PC-9 (cell line): ENCODE measurements at regions not wholly inside any gene's neighbourhood (a gene's known extent, or its start where the extent isn't known, plus 50 kb on each side); places are given as distances from the start of the nearest gene placed in this dataset.

Experiments used
- EZH2 ChIP-seq: fragments of 200-600 bp; sonication (generic); IDR thresholded peaks from 2 replicates; pipeline ENCODE4 v1.8.0; 2017; ENCODE audit warnings: antibody characterized with exemption, low read depth
- TF ChIP-seq, protein P1 (sequence below): fragments of 200-600 bp; sonication (generic); conservative IDR thresholded peaks from 2 replicates; pipeline ENCODE4 v1.6.1; 2017; ENCODE audit warnings: mixed run types, antibody characterized with exemption, mild to moderate bottlenecking, moderate library complexity

DNA sequence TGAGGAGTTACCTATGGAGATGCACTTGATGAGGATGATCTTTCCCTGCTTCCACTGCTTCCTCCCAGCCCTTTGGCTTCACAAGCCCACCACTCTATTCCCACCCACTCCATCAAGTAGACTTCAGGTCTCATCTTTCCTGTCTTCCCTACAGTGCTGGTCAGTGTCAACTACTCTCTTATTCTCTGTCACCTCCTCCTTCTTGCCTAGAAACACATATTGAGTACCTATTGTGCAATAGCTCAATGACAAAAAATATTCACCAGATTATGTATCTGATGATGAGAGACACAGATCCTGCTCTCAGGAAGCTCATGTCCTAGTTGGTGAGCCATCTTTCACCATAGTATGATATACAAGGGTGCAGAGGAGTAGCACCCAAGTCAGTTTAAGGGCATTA, 82.2 kb upstream of the NFASC start:
- TF ChIP-seq, protein P1, sequence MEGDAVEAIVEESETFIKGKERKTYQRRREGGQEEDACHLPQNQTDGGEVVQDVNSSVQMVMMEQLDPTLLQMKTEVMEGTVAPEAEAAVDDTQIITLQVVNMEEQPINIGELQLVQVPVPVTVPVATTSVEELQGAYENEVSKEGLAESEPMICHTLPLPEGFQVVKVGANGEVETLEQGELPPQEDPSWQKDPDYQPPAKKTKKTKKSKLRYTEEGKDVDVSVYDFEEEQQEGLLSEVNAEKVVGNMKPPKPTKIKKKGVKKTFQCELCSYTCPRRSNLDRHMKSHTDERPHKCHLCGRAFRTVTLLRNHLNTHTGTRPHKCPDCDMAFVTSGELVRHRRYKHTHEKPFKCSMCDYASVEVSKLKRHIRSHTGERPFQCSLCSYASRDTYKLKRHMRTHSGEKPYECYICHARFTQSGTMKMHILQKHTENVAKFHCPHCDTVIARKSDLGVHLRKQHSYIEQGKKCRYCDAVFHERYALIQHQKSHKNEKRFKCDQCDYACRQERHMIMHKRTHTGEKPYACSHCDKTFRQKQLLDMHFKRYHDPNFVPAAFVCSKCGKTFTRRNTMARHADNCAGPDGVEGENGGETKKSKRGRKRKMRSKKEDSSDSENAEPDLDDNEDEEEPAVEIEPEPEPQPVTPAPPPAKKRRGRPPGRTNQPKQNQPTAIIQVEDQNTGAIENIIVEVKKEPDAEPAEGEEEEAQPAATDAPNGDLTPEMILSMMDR, result no peak
- no peak for TF ChIP-seq EZH2
